ENCODE measurements at regions not wholly inside any gene's neighbourhood (a gene's known extent, or its start where the extent isn't known, plus 50 kb on each side); places are given as distances from the start of the nearest gene placed in this dataset.

- DNase-seq: no peak
These were observed 89.1 kb downstream of the HS1BP3 start for GRCh38 chr2:20561637-20562454.

GRCh38 chr2:20562540-20563225 is 88.2 kb downstream of the HS1BP3 start:
- DNase-seq: no peak

GRCh38 chr2:20563251-20563650 is 87.6 kb downstream of the HS1BP3 start:
- no peak for DNase-seq

GRCh38 chr2:20563833-20564232 is 87.1 kb downstream of the HS1BP3 start:
- DNase-seq: no peak

- no peak for DNase-seq
These were observed 85.7 kb downstream of the HS1BP3 start for GRCh38 chr2:20565101-20565622.

- no peak for DNase-seq
These were observed 85.2 kb downstream of the HS1BP3 start for GRCh38 chr2:20565623-20566236.

- no peak for DNase-seq
These were observed 84.6 kb downstream of the HS1BP3 start for GRCh38 chr2:20566331-20566730.

GRCh38 chr2:20567159-20567925 is 83.6 kb downstream of the HS1BP3 start:
- DNase-seq: no peak

All from inflammatory macrophage (primary cell).